Body of pancreas (tissue), 4 donors: ENCODE measurements at regions not wholly inside any gene's neighbourhood (a gene's known extent, or its start where the extent isn't known, plus 50 kb on each side); places are given as distances from the start of the nearest gene placed in this dataset.

Source experiments
- CTCF ChIP-seq, 7 experiments: fragments of 450-650 bp in 4 of 7; fragments of 200-600 bp in 3 of 7; sonication (generic) in 3 of 7; IDR thresholded peaks; one replicate each; pipeline ENCODE4 v1.5.1; 2016 to 2019; ENCODE audit warnings: antibody characterized with exemption in 7 of 7
- POLR2A ChIP-seq, 3 donors: fragments of 450-650 bp; IDR thresholded peaks; one replicate each; pipeline ENCODE4 v1.6.1; 2016; ENCODE audit warnings: antibody characterized with exemption in 3 of 3, mild to moderate bottlenecking in 2 of 3

- no peak for TF ChIP-seq CTCF (IDR thresholded peaks at IDR 0.05)
- TF ChIP-seq POLR2A (IDR thresholded peaks at IDR 0.05), result no peak
Observed at GRCh38 chr18:43868497-43868995, 591.3 kb upstream of the SYT4 start.
